Pancreas (tissue), 10 donors: ENCODE measurements at regions not wholly inside any gene's neighbourhood (a gene's known extent, or its start where the extent isn't known, plus 50 kb on each side); places are given as distances from the start of the nearest gene placed in this dataset.

Experiments used
- ATAC-seq, 4 donors: fragments of 200-7000 bp; cut with Tn5 transposase; one replicate each; pipeline versions ENCODE4 v1.8.0 to v1.9.1; 2020; ENCODE audit warnings: mild to moderate bottlenecking in 4 of 4, moderate library complexity in 4 of 4
- DNase-seq, 6 donors: peaks; one replicate each; pipeline ENCODE4 v3.0.0-alpha.2; 2020
- FAIRE-seq: peaks from 2 replicates; lab custom pipeline; 2012; peaks lifted over from hg19 to GRCh38; lab: Jason Lieb, UNC
- H3K27ac ChIP-seq, 4 donors: fragments of 200-600 bp; sonication (generic); 1 replicate in 3 of 4; 2 replicates in 1 of 4; pipeline versions ENCODE4 v1.5.0 to v1.8.0; 2020
- H3K27me3 ChIP-seq, 4 donors: fragments of 200-600 bp; one replicate each; pipeline ENCODE4 v1.8.0; 2021
- H3K36me3 ChIP-seq, 3 donors: fragments of 200-600 bp; sonication (generic) in 1 of 3; one replicate each; pipeline versions ENCODE4 v1.5.0 to v1.8.0; 2020 to 2021
- H3K4me1 ChIP-seq, 3 donors: fragments of 200-600 bp; one replicate each; pipeline ENCODE4 v1.8.0; 2021
- H3K4me3 ChIP-seq, 4 donors: fragments of 200-600 bp; sonication (generic) in 2 of 4; one replicate each; pipeline versions ENCODE4 v1.5.0 to v1.8.0; 2020 to 2021
- H3K9me3 ChIP-seq, 4 donors: fragments of 200-600 bp; one replicate each; pipeline ENCODE4 v1.8.0; 2021
- WGBS, 2 donors: extraction: QIAGEN DNeasy Blood & Tissue Kit; methylation state at CpG; one replicate each; pipeline ENCODE4 v1.1.7; 2013; 5-methylcytosine and 5-hydroxymethylcytosine counted together
- intact Hi-C, 3 donors: fragments of 100-400 bp; cut with DNase I; formaldehyde crosslinking; loops; one replicate each; pipeline versions ENCODE4 v1.11.1 to v1.14.2; 2022
- TF ChIP-seq, protein P1 (sequence below), 4 donors: fragments of 200-600 bp; sonication (generic) in 3 of 4; IDR thresholded peaks; one replicate each; pipeline versions ENCODE4 v1.5.0 to v1.8.0; 2021; ENCODE audit warnings: antibody characterized with exemption in 4 of 4
- donor health status: healthy with polysubstance abuse.
- donor health status: DM: no; HTN: no; CAD: no; lungs with moderate emphysema.
- donor health status: DM: no; HTN: no; CAD: no.
- donor health status: control.
- donor health status: control.
- donor health status: Bipolar disorder and iron deficiency.
- donor health status: DM: yes; HTN: yes; CAD: no.
- donor health status: DM: no; HTN: no; CAD: no.
- donor health status: DM: no; HTN: no; CAD: no.
- donor health status: DM: yes; HTN: yes; CAD: no.

DNA sequence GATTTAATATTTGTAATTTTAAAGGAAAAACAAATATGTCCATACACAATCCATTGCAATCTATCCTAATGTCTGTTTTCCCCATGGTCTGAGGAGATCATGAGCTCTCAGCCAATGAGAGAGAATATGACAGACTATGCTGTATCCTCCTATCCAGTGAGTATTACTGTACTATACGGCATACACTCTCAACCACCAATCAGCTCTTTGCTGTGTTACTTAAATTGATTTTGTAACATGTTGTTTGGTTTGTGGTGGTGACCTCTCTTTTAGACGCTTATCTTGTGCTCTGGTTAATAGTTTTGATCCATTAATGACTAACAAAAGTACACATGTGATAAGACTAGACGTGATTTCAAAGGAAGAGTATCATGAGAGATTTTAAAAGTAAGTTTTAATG, 231.5 kb upstream of the FOXN3 start:
- FAIRE-seq, result no peak
- H3K36me3 ChIP-seq, result no peaks in the 10 kb centered on the region
- no peaks in the 10 kb centered on the region for H3K27me3 ChIP-seq
- 12 to 18% methylated on average over 3 of the region's 3 CpGs for WGBS, 2 donors
- no peak for DNase-seq
- peaks cover 0 to 7% (median 0%) of the 10 kb centered on the region in 3 donors for H3K4me1 ChIP-seq
- TF ChIP-seq, protein P1, sequence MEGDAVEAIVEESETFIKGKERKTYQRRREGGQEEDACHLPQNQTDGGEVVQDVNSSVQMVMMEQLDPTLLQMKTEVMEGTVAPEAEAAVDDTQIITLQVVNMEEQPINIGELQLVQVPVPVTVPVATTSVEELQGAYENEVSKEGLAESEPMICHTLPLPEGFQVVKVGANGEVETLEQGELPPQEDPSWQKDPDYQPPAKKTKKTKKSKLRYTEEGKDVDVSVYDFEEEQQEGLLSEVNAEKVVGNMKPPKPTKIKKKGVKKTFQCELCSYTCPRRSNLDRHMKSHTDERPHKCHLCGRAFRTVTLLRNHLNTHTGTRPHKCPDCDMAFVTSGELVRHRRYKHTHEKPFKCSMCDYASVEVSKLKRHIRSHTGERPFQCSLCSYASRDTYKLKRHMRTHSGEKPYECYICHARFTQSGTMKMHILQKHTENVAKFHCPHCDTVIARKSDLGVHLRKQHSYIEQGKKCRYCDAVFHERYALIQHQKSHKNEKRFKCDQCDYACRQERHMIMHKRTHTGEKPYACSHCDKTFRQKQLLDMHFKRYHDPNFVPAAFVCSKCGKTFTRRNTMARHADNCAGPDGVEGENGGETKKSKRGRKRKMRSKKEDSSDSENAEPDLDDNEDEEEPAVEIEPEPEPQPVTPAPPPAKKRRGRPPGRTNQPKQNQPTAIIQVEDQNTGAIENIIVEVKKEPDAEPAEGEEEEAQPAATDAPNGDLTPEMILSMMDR (IDR thresholded peaks at IDR 0.05), result no peak
- peak overlapping the region in 1 of 4 donors; percentile 22 for H3K27ac ChIP-seq
- intact Hi-C loops, result no loop called here
- H3K9me3 ChIP-seq, result no peaks in the 10 kb centered on the region
- no peak overlapping the region for H3K4me3 ChIP-seq
- peak; percentile 70 to 88 (median 78) for ATAC-seq

DNA sequence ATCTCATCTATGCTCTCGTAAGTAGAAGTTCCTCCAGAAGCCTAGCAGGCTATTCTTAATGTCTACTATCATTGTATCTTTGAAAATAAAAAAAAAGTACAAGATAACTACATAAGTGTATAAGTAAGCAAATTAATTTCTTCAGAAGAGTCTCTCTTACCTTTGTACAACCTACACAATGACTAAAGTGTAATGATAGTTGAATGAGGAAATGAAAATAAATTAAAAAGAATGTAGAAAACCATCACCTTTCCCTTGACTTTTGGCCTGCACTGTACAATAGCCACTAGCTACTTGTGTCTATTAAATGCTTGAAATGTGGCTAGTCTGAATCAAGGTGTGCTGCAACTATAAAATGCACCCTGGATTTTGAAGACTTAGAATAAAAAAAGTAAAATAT, 229.9 kb upstream of the FOXN3 start:
- TF ChIP-seq, protein P1 (IDR thresholded peaks at IDR 0.05), result no peak
- FAIRE-seq, result no peak
- intact Hi-C loops, result no loop called here

DNA sequence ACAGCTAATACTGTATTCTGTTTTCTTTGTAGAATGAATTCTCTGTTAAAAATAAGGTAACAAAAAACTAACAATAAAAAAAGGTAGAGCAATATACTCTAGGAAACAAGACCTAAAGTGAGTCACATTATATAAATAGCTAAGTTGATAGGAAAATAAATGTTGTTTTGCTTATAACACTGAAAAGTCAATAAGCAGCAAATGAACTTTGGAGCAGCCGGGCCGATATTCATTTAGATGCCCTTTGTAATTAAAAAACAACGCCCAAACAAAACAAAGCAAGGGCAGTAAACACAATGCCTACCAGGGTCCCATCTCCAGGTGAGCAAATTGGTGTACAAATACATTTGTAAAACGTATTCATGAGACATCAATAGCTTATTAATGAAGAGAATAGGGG, 227.6 kb upstream of the FOXN3 start:
- intact Hi-C loops, result no loop called here
- no peak overlapping the region for H3K4me3 ChIP-seq
- 69 to 75% methylated on average over 4 of the region's 4 CpGs for WGBS, 2 donors
- ATAC-seq, result no peak
- H3K27ac ChIP-seq, result no peak overlapping the region
- TF ChIP-seq, protein P1 (IDR thresholded peaks at IDR 0.05), result no peak
- peaks cover 0 to 17% (median 13%) of the 10 kb centered on the region in 3 donors for H3K4me1 ChIP-seq
- H3K36me3 ChIP-seq, result no peaks in the 10 kb centered on the region
- no peak for DNase-seq
- H3K27me3 ChIP-seq, result no peaks in the 10 kb centered on the region
- H3K9me3 ChIP-seq, result no peaks in the 10 kb centered on the region
- FAIRE-seq, result no peak

More for the DNA sequence above, 229.9 kb upstream of the FOXN3 start:
- Histone ChIP-seq H3K27ac (no peak overlapping the region), H3K4me3 (no peak overlapping the region), H3K27me3 (no peaks in the 10 kb centered on the region), H3K36me3 (no peaks in the 10 kb centered on the region), H3K9me3 (no peaks in the 10 kb centered on the region), H3K4me1 (peaks cover 0 to 14% (median 4%) of the 10 kb centered on the region in 3 donors)
- no peak for ATAC-seq
- no peak for DNase-seq
- WGBS, 2 donors, result 96 to 97% methylated on average over 1 of the region's 1 CpG

DNA sequence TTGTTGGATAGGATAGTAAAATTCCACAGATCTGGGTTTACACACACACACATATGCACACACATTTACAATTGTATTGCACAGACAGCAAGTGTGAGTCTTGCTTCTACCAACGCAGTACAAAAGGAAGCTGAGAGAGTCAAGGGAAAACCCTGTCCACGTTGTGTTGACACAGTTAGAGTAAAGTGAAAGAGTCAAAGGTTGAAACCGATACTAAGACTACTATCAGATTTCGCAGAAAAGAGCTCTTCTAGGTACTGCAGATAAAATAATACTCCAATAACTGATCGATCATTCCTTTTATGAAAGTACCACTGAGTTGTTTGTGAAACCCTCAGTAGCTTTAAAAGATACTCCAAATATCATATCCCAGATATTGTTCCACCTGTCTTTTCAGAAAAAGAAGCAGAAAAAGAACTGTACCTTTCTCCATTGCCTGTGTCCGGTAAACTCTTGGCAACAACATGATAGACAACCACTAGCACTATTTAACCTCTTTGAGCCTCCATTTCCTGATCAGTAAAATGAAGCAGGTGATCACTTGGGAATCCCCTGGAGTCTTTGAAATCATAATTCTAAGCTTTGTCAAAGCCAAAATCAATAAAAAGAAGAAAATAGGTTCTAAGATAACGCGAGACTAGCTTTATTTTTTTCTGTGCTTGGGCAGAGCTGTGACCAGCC, 224.6 kb upstream of the FOXN3 start:
- Histone ChIP-seq H3K4me1 (peaks cover 0 to 14% (median 13%) of the 10 kb centered on the region in 3 donors), H3K27ac (peak overlapping the region in 3 of 4 donors; percentile 26 to 81 (median 69)), H3K9me3 (no peaks in the 10 kb centered on the region), H3K4me3 (peak overlapping the region in 1 of 4 donors; percentile 17), H3K36me3 (no peaks in the 10 kb centered on the region), H3K27me3 (no peaks in the 10 kb centered on the region)
- FAIRE-seq, result no peak
- TF ChIP-seq, protein P1 (IDR thresholded peaks at IDR 0.05), result no peak
- 12 to 21% methylated on average over 8 of the region's 8 CpGs for WGBS, 2 donors
- intact Hi-C loops, result no loop called here
- ATAC-seq, result peak; percentile 84 to 95 (median 94)
- DNase-seq, result no peak

DNA sequence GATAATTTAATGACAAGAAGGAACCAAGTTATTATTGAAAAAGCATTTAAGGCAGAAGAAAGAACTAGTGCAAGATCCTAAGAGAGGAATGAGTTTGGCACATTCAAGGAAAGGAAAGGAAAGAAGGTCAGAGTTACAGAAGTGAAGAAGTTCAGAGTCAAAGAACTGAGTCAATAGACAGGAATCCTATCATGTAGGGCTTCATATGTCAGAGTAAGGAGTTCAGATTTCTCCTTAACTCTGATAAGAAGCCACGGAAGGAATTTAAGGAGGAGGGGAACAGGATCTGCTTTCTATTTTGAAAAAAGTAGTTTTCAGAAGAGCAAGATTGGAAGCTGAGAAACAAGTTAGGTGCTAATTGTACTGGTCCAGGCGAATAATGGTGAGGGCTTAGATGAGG, 223.1 kb upstream of the FOXN3 start:
- Histone ChIP-seq H3K4me1 (peaks cover 0 to 14% (median 13%) of the 10 kb centered on the region in 3 donors), H3K4me3 (no peak overlapping the region), H3K27ac (no peak overlapping the region), H3K27me3 (no peaks in the 10 kb centered on the region), H3K36me3 (no peaks in the 10 kb centered on the region), H3K9me3 (no peaks in the 10 kb centered on the region)
- intact Hi-C loops, result no loop called here
- whole genome bisulfite sequencing, 2 donors, result 48 to 70% methylated on average over 2 of the region's 2 CpGs
- TF ChIP-seq, protein P1 (IDR thresholded peaks at IDR 0.05), result no peak
- ATAC-seq (no peak), FAIRE-seq (no peak), DNase-seq (no peak)
